GM18861 (cell line): ENCODE measurements at regions not wholly inside any gene's neighbourhood (a gene's known extent, or its start where the extent isn't known, plus 50 kb on each side); places are given as distances from the start of the nearest gene placed in this dataset.

Source experiments
- ATAC-seq: cut with Tn5 transposase; IDR thresholded peaks from one replicate; pipeline ENCODE4 v1.9.1; 2021; ENCODE audit not compliant: unreplicated experiment

- no peak for ATAC-seq
Observed at GRCh38 chr2:6683516-6683915, 182.2 kb downstream of the CMPK2 start.

GRCh38 chr2:6685447-6685846 lies 180.3 kb downstream of the CMPK2 start:
- no peak for ATAC-seq

- ATAC-seq = no peak
Observed at GRCh38 chr2:6692056-6692455, 173.7 kb downstream of the CMPK2 start.

GRCh38 chr2:6692819-6693218 lies 172.9 kb downstream of the CMPK2 start:
- no peak for ATAC-seq

- ATAC-seq = no peak
Observed at GRCh38 chr2:6694555-6694954, 171.2 kb downstream of the CMPK2 start.

- no peak for ATAC-seq
Observed at GRCh38 chr2:6700335-6700734, 165.4 kb downstream of the CMPK2 start.

- no peak for ATAC-seq
Observed at GRCh38 chr2:6704077-6704476, 161.6 kb downstream of the CMPK2 start.

GRCh38 chr2:6721395-6721794 lies 144.3 kb downstream of the CMPK2 start:
- ATAC-seq = no peak

- ATAC-seq = no peak
Observed at GRCh38 chr2:6722574-6722973, 143.1 kb downstream of the CMPK2 start.

- ATAC-seq = no peak
Observed at GRCh38 chr2:6723865-6724604, 141.7 kb downstream of the CMPK2 start.

- no peak for ATAC-seq
Observed at GRCh38 chr2:6724605-6725140, 141.0 kb downstream of the CMPK2 start.

- ATAC-seq = no peak
Observed at GRCh38 chr2:6728156-6728555, 137.6 kb downstream of the CMPK2 start.

- no peak for ATAC-seq
Observed at GRCh38 chr2:6730003-6730402, 135.7 kb downstream of the CMPK2 start.

- ATAC-seq = no peak
Observed at GRCh38 chr2:6730649-6731532, 134.8 kb downstream of the CMPK2 start.

- no peak for ATAC-seq
Observed at GRCh38 chr2:6739547-6739946, 126.2 kb downstream of the CMPK2 start.

GRCh38 chr2:6741229-6741628 lies 124.5 kb downstream of the CMPK2 start:
- no peak for ATAC-seq

- no peak for ATAC-seq
Observed at GRCh38 chr2:6744038-6744437, 121.7 kb downstream of the CMPK2 start.

- no peak for ATAC-seq
Observed at GRCh38 chr2:6747433-6747832, 118.3 kb downstream of the CMPK2 start.

- no peak for ATAC-seq
Observed at GRCh38 chr2:6748406-6749067, 117.2 kb downstream of the CMPK2 start.

- ATAC-seq = no peak
Observed at GRCh38 chr2:6749962-6750361, 115.7 kb downstream of the CMPK2 start.

- no peak for ATAC-seq
Observed at GRCh38 chr2:6750411-6751158, 115.1 kb downstream of the CMPK2 start.
